ENCODE measurements at regions not wholly inside any gene's neighbourhood (a gene's known extent, or its start where the extent isn't known, plus 50 kb on each side); places are given as distances from the start of the nearest gene placed in this dataset.
"Not testable (repeated sequence)": the region's sequence is repeated elsewhere in the genome, so short reads cannot be mapped to it uniquely, and the experiment has no call there.

GRCh38 chr16:63883091-63883490 is 1238.8 kb downstream of the CDH11 start:
- H3K9ac ChIP-seq (ENCODE audit: low read depth, low read length) = no peak overlapping the region
- H3K27ac ChIP-seq (ENCODE audit: low read length) = no peak overlapping the region
- H3K36me3 ChIP-seq (ENCODE audit: insufficient read depth, low read depth, low read length) = no peaks in the 10 kb centered on the region
- H3K9me3 ChIP-seq (ENCODE audit: insufficient read depth, low read depth, low read length) = no peaks in the 10 kb centered on the region
- peaks cover 9% of the 10 kb centered on the region; the same call in 1 of the 2 replicates for H3K4me1 ChIP-seq (ENCODE audit: insufficient read depth, low read length)
- peak overlapping the region; percentile 12; the same call in 1 of the 2 replicates for H3K4me3 ChIP-seq (ENCODE audit: low read length)
- no peaks in the 10 kb centered on the region for H3K27me3 ChIP-seq (ENCODE audit: insufficient read depth, low read length)

DNA sequence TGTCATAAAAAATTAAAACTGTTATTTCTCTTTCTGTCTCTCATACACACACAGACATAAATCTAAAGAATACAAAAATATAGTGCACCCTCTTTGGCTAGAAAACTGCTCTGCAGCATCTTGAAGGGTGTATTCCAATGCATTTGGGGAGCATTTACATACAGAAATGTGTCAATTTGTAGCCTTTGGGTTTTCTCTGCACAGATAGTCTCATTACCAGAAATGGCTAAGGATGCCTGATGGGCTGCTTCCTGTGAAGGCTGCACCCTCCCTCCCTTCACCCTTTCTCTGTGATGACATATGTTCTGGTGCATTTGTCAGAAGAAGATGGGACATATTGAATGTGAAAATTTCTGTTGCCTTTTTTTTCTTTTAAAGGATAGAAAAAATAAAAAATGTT is 1239.3 kb downstream of the CDH11 start:
- H3K4me1 ChIP-seq (ENCODE audit: insufficient read depth, low read length) = peaks cover 9% of the 10 kb centered on the region; the same call in 1 of the 2 replicates
- H3K9ac ChIP-seq (ENCODE audit: low read depth, low read length) = no peak overlapping the region
- no peak overlapping the region for H3K4me3 ChIP-seq (ENCODE audit: low read length)
- H3K36me3 ChIP-seq (ENCODE audit: insufficient read depth, low read depth, low read length) = no peaks in the 10 kb centered on the region
- no peaks in the 10 kb centered on the region for H3K27me3 ChIP-seq (ENCODE audit: insufficient read depth, low read length)
- no peaks in the 10 kb centered on the region for H3K9me3 ChIP-seq (ENCODE audit: insufficient read depth, low read depth, low read length)
- no peak overlapping the region for H3K27ac ChIP-seq (ENCODE audit: low read length)

DNA sequence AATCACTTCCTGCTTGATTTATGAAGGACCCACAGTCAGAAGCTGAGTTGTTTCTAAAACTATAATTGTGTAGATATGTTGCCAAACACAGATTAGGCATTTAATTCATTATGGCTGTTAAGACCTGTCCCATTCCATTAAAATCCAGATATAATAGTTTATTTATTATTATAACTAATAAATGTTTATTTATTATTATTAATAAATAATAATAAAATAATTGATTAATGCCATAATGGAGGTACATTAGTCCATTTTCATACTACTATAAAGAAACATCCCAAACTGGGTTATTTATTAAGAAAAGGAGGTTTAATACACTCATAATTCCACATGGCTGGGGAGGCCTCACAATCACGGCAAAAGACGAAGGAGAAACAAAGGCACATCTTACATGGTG is 1240.9 kb downstream of the CDH11 start:
- Histone ChIP-seq H3K27me3 (ENCODE audit: insufficient read depth, low read length) (no peaks in the 10 kb centered on the region), H3K36me3 (ENCODE audit: insufficient read depth, low read depth, low read length) (no peaks in the 10 kb centered on the region), H3K4me3 (ENCODE audit: low read length) (no peak overlapping the region), H3K4me1 (ENCODE audit: insufficient read depth, low read length) (peaks cover 11% of the 10 kb centered on the region; the same call in 1 of the 2 replicates), H3K9me3 (ENCODE audit: insufficient read depth, low read depth, low read length) (no peaks in the 10 kb centered on the region), H3K27ac (ENCODE audit: low read length) (no peak overlapping the region), H3K9ac (ENCODE audit: low read depth, low read length) (no peak overlapping the region)

- Histone ChIP-seq H3K36me3 (ENCODE audit: insufficient read depth, low read depth, low read length) (no peaks in the 10 kb centered on the region), H3K27me3 (ENCODE audit: insufficient read depth, low read length) (no peaks in the 10 kb centered on the region), H3K27ac (ENCODE audit: low read length) (no peak overlapping the region), H3K4me3 (ENCODE audit: low read length) (no peak overlapping the region), H3K9me3 (ENCODE audit: insufficient read depth, low read depth, low read length) (no peaks in the 10 kb centered on the region), H3K4me1 (ENCODE audit: insufficient read depth, low read length) (peaks cover 3% of the 10 kb centered on the region; the same call in 1 of the 2 replicates), H3K9ac (ENCODE audit: low read depth, low read length) (no peak overlapping the region)
Observed at GRCh38 chr16:63877401-63877800, 1244.5 kb downstream of the CDH11 start.

GRCh38 chr16:63876103-63876502 is 1245.8 kb downstream of the CDH11 start:
- Histone ChIP-seq H3K27ac (ENCODE audit: low read length) (no peak overlapping the region), H3K9ac (ENCODE audit: low read depth, low read length) (no peak overlapping the region), H3K36me3 (ENCODE audit: insufficient read depth, low read depth, low read length) (no peaks in the 10 kb centered on the region), H3K9me3 (ENCODE audit: insufficient read depth, low read depth, low read length) (no peaks in the 10 kb centered on the region), H3K27me3 (ENCODE audit: insufficient read depth, low read length) (no peaks in the 10 kb centered on the region), H3K4me3 (ENCODE audit: low read length) (no peak overlapping the region), H3K4me1 (ENCODE audit: insufficient read depth, low read length) (0 out of 2 replicates have a peak, but pooled peaks cover 3% of the 10 kb centered on the region)

- H3K9me3 ChIP-seq (ENCODE audit: insufficient read depth, low read depth, low read length); H3K27me3 ChIP-seq (ENCODE audit: insufficient read depth, low read length); H3K27ac ChIP-seq (ENCODE audit: low read length); H3K4me1 ChIP-seq (ENCODE audit: insufficient read depth, low read length); H3K36me3 ChIP-seq (ENCODE audit: insufficient read depth, low read depth, low read length); H3K4me3 ChIP-seq (ENCODE audit: low read length); H3K9ac ChIP-seq (ENCODE audit: low read depth, low read length): not testable (repeated sequence)
Observed at GRCh38 chr16:63860700-63861099, 1261.2 kb downstream of the CDH11 start.

- H3K9ac ChIP-seq (ENCODE audit: low read depth, low read length) = no peak overlapping the region
- H3K4me1 ChIP-seq (ENCODE audit: insufficient read depth, low read length) = no peaks in the 10 kb centered on the region
- no peak overlapping the region for H3K27ac ChIP-seq (ENCODE audit: low read length)
- H3K4me3 ChIP-seq (ENCODE audit: low read length) = no peak overlapping the region
- no peaks in the 10 kb centered on the region for H3K9me3 ChIP-seq (ENCODE audit: insufficient read depth, low read depth, low read length)
- no peaks in the 10 kb centered on the region for H3K36me3 ChIP-seq (ENCODE audit: insufficient read depth, low read depth, low read length)
- no peaks in the 10 kb centered on the region for H3K27me3 ChIP-seq (ENCODE audit: insufficient read depth, low read length)
Observed at GRCh38 chr16:63856537-63856936, 1265.3 kb downstream of the CDH11 start.

DNA sequence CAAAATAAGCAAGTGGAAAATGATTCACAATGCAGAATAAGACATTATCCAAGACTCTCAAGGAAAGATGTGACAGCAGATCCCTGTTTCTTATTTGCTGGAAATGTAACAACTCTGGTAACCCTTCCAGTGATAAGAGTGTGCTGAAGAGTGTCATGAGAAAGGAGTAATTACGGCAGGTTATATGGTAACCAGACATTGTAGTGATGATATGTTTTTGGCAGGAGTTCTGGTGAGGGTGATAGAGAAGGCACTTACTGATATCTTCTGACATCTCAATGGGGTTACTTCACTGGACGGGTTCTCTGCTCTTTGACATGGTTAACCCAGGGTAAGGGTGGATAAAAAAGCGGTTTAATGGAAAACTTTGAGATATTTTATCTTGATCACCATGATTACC is 1270.9 kb downstream of the CDH11 start:
- Histone ChIP-seq H3K27ac (ENCODE audit: low read length) (no peak overlapping the region), H3K36me3 (ENCODE audit: insufficient read depth, low read depth, low read length) (no peaks in the 10 kb centered on the region), H3K27me3 (ENCODE audit: insufficient read depth, low read length) (no peaks in the 10 kb centered on the region), H3K4me3 (ENCODE audit: low read length) (no peak overlapping the region), H3K4me1 (ENCODE audit: insufficient read depth, low read length) (no peaks in the 10 kb centered on the region), H3K9ac (ENCODE audit: low read depth, low read length) (no peak overlapping the region), H3K9me3 (ENCODE audit: insufficient read depth, low read depth, low read length) (no peaks in the 10 kb centered on the region)

DNA sequence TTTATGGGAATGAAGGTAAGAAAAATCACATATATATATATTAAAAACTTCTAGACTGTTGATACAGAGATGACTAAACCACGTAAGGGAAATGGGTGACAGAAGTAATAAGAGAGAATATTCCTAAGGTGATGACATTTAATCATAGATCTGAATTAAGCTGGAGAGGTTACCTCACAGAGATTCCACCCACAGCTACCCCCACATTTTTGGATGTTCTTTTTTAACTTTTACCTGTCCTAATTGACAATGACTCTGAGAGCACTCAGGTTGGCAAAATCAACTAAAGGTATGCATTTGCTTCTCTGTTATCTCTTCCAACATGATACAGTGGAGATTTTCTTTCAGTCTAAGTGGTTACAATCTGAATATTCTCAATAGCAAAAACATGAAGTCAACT is 1280.6 kb downstream of the CDH11 start:
- Histone ChIP-seq H3K9ac (ENCODE audit: low read depth, low read length) (no peak overlapping the region), H3K36me3 (ENCODE audit: insufficient read depth, low read depth, low read length) (no peaks in the 10 kb centered on the region), H3K4me3 (ENCODE audit: low read length) (no peak overlapping the region), H3K27ac (ENCODE audit: low read length) (no peak overlapping the region), H3K9me3 (ENCODE audit: insufficient read depth, low read depth, low read length) (peaks cover 15% of the 10 kb centered on the region; the same call in 1 of the 2 replicates), H3K27me3 (ENCODE audit: insufficient read depth, low read length) (no peaks in the 10 kb centered on the region), H3K4me1 (ENCODE audit: insufficient read depth, low read length) (no peaks in the 10 kb centered on the region)

- H3K36me3 ChIP-seq (ENCODE audit: insufficient read depth, low read depth, low read length) = no peaks in the 10 kb centered on the region
- H3K4me1 ChIP-seq (ENCODE audit: insufficient read depth, low read length) = no peaks in the 10 kb centered on the region
- H3K4me3 ChIP-seq (ENCODE audit: low read length) = no peak overlapping the region
- peaks cover 7% of the 10 kb centered on the region; the same call in 1 of the 2 replicates for H3K9me3 ChIP-seq (ENCODE audit: insufficient read depth, low read depth, low read length)
- H3K27ac ChIP-seq (ENCODE audit: low read length) = no peak overlapping the region
- H3K27me3 ChIP-seq (ENCODE audit: insufficient read depth, low read length) = no peaks in the 10 kb centered on the region
- no peak overlapping the region for H3K9ac ChIP-seq (ENCODE audit: low read depth, low read length)
Observed at GRCh38 chr16:63830061-63830460, 1291.8 kb downstream of the CDH11 start.

DNA sequence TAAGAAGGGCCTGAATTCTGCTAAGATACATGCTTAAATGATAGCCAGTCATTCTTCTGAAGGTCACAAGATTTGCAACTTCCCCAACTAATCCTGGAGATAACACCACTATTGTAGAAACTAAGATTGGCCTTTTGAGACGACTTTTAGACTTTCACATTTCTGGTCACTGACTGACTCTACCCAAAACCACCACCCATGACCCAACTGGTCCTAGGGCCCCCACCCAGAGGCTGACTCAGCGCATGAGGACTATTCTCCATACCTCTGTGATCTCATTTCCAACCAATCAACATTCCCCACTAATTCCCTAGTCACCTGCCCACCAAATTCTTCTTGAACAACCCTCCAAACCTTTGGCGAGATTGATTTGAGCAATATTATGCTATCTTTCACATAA is 1299.0 kb downstream of the CDH11 start:
- Histone ChIP-seq H3K4me3 (ENCODE audit: low read length) (no peak overlapping the region), H3K36me3 (ENCODE audit: insufficient read depth, low read depth, low read length) (no peaks in the 10 kb centered on the region), H3K4me1 (ENCODE audit: insufficient read depth, low read length) (no peaks in the 10 kb centered on the region), H3K9me3 (ENCODE audit: insufficient read depth, low read depth, low read length) (no peaks in the 10 kb centered on the region), H3K27ac (ENCODE audit: low read length) (no peak overlapping the region), H3K27me3 (ENCODE audit: insufficient read depth, low read length) (no peaks in the 10 kb centered on the region), H3K9ac (ENCODE audit: low read depth, low read length) (no peak overlapping the region)

GRCh38 chr16:63816276-63816675 is 1305.6 kb downstream of the CDH11 start:
- Histone ChIP-seq H3K36me3 (ENCODE audit: insufficient read depth, low read depth, low read length) (no peaks in the 10 kb centered on the region), H3K4me3 (ENCODE audit: low read length) (no peak overlapping the region), H3K9me3 (ENCODE audit: insufficient read depth, low read depth, low read length) (no peaks in the 10 kb centered on the region), H3K4me1 (ENCODE audit: insufficient read depth, low read length) (peaks cover 17% of the 10 kb centered on the region; the same call in 1 of the 2 replicates), H3K27me3 (ENCODE audit: insufficient read depth, low read length) (no peaks in the 10 kb centered on the region), H3K9ac (ENCODE audit: low read depth, low read length) (no peak overlapping the region), H3K27ac (ENCODE audit: low read length) (no peak overlapping the region)

Measured in iPS-20b (cell line).